GM21390 (cell line): ENCODE measurements at regions not wholly inside any gene's neighbourhood (a gene's known extent, or its start where the extent isn't known, plus 50 kb on each side); places are given as distances from the start of the nearest gene placed in this dataset.
"Not testable (repeated sequence)": the region's sequence is repeated elsewhere in the genome, so short reads cannot be mapped to it uniquely, and the experiment has no call there.

Source experiments
- ATAC-seq: cut with Tn5 transposase; IDR thresholded peaks from one replicate; pipeline ENCODE4 v1.9.1; 2021; ENCODE audit not compliant: unreplicated experiment

- ATAC-seq, result no peak
These were observed 1068.2 kb upstream of the ACVR2A start for GRCh38 chr2:146776596-146776995.

GRCh38 chr2:146771531-146771930 is 1073.3 kb upstream of the ACVR2A start:
- no peak for ATAC-seq

GRCh38 chr2:146764301-146764700 is 1080.5 kb upstream of the ACVR2A start:
- no peak for ATAC-seq

DNA sequence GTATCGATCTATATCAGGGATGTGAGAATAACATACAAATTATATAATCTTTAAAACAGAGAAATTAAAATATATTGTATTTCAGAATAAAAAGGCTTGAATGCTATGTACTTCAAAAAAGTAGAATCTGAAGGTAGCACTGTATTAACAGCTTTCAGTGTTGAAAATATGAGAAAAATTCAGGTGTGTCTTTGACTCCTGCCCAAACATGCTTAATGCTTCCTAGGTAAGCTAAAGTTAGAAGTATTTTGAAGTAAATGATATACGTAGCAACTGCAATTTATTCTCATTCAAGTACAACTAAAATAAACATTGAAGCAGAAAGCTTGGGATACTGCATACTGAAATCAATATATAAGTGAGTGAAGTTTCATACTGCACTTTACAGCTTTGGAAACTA is 1082.0 kb upstream of the ACVR2A start:
- no peak for ATAC-seq

DNA sequence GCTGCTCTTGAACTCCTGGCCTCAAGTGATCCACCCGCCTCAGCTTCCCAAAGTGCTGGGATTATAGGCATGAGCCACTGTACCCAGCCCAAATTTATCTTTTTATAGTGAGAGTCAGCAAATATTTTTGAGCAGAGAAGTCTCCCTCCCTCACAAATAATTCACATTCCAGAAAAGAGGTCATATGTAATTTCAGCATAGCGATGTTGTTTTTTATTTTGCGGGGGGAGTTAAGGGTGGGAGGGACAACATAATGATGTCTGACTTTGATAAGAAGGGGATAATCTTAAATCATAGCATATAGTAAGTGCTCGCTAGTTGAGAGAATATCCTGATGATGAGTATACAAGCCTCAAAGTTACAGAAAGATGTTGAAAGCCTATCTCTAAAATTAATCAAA is 1090.2 kb upstream of the ACVR2A start:
- ATAC-seq, result no peak

DNA sequence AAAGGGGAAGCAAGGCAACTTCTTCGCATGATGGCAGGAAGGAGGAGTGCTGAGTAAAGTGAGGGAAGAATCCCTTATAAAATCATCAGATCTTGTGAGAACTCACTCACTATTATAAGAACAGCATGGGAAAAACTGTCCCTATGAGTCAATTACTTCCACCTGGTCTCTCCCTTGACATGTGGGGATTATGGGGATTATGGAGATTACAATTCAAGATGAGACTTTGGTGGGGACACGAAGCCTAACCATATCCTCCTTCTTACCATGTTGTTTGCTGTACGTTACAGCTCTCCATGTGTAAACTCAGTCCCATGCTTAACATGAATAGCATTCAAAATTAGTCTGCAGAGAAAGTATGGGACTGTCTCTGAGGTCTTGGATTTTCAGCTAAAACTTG is 1096.8 kb upstream of the ACVR2A start:
- ATAC-seq, result no peak

DNA sequence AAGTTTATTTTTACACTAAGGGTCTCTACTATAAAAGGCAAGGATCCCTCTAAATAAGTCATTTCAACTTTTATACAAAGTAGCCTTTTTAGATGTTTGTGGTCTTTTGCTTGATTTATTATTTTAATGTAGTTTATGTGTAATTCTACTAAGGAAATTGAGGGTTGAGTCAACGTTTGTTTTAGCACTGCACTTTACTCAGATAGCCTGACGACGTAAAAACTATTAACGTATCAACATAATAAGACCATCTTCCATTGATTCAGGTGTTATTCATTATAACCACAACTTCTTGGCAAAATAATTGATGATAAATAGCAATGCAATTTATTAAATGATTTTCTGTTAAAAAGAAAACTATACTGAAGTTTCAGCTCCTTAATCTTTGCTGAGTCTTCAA is 1103.6 kb upstream of the ACVR2A start:
- ATAC-seq, result no peak

GRCh38 chr2:146734821-146735190 is 1110.0 kb upstream of the ACVR2A start:
- ATAC-seq, result no peak

GRCh38 chr2:146734042-146734820 is 1110.6 kb upstream of the ACVR2A start:
- ATAC-seq, result peak; percentile 80

DNA sequence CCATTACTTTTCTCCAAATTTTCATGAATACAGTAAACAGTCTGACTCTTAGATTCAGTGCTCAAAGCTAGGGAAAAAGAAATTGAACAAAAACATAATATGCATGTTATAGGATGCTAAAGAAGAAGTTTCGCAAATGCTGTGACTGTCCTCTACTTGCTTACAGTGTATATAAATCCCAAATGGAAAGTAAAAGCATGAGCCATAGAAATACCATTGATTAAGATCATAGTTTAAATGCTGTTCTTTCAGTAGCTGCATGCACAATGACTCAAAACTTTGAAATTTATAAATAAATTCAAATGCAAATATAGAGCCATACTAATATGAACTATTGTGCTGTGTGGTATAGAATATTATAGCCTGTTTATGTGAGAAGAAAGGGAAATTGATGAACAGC is 1113.9 kb upstream of the ACVR2A start:
- ATAC-seq, result no peak

GRCh38 chr2:146721486-146721885 is 1123.3 kb upstream of the ACVR2A start:
- ATAC-seq, result no peak

- no peak for ATAC-seq
These were observed 1124.7 kb upstream of the ACVR2A start for GRCh38 chr2:146720170-146720569.

GRCh38 chr2:146716591-146716990 is 1128.2 kb upstream of the ACVR2A start:
- no peak for ATAC-seq

DNA sequence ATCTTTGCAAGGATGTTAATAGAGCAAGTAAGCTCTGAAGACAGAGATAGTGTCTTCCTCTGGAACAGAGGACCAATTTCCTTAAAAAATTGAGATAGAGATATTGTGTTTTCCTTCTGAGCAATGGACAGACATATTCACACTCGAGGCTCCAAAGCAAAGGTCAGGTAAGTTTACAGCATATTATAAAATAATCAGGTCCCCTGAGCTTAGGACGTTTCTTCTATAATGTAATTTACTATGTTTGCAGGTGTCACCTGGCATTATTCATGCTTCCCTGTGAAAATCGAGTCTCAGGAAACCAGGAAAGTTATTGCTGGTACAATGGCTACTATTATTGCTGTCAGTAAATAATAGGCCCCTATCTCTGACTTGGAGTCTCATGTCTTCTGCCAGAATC is 1135.8 kb upstream of the ACVR2A start:
- no peak for ATAC-seq

GRCh38 chr2:146701183-146701582 is 1143.6 kb upstream of the ACVR2A start:
- no peak for ATAC-seq

DNA sequence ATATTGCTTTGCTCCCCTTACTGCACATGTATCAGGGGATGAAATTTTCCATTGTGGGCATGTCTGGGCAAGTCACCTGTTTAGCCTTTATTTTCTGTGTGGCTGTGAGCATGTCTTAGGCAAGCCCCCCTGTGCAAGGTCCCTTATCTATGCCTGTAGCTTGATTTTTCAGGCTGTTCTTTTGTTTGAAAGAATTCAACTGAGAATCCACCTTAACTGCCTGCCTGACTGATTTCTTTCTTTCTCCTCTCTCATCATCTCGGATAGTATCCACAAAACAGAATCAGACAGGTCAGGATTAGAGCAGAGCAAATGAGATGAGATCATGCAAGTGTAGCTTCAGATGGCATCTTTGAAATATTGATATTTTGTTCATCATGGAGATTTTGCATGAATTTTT is 1147.5 kb upstream of the ACVR2A start:
- ATAC-seq, result no peak

- not testable (repeated sequence) for ATAC-seq
These were observed 1148.0 kb upstream of the ACVR2A start for GRCh38 chr2:146696787-146697186.

GRCh38 chr2:146681991-146682390 is 1162.8 kb upstream of the ACVR2A start:
- no peak for ATAC-seq

DNA sequence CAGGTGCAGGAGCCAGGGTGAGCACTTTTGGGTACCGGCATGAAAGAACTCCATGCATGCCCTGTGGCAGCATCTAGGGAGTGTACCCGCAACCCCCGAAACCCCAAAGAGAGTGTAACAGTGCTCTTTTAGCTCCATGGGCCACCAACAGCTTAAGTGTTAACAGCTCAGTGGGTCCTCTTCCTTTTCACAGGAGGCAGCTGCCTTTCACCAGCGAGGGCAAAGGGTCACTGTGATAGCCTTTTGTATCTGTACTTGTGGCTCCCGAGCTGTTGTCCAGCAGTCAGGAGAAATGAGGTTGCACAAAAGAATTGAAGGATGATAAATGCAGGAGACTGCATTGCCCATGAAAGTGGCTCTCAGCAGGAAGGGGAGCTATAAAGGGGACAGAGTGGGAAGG is 1166.3 kb upstream of the ACVR2A start:
- no peak for ATAC-seq

DNA sequence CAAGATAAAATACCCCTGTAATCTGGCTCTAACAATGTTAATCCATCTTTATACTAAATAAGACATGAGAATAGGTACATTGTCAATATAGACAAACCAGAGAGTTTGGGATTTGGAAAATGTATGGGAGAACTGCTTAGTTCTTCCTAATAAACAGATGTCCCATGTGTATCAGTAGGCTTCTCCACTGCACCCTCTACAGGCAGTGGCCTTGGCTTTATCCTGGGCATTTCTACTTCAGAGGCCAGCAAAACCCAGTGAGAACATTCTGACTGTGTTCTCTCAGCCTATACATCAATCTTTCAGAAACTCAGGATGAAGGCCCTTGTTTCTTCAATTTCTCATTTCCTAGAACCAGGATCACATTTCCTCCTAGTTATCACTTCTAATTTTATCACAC is 1167.5 kb upstream of the ACVR2A start:
- no peak for ATAC-seq

DNA sequence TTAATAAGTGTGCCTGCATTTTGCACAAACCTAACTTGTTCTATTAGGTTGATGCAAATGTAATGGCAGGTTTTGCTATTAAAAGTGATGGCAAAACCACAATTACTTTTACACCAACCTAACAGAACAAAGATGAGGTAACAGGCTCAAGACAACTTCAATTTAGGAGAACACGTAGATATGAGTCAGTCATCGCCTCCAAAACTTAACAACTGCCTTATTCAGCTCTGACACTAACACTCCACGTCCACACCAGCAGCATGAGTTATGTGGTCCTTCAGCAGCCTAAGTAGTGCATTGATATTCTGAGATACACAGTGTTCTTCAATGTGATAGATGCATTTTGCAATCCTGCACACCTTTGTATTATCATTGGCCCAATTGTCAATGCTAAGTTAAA is 1175.1 kb upstream of the ACVR2A start:
- no peak for ATAC-seq

- no peak for ATAC-seq
These were observed 1178.5 kb upstream of the ACVR2A start for GRCh38 chr2:146666340-146666739.

- ATAC-seq, result no peak
These were observed 1179.0 kb upstream of the ACVR2A start for GRCh38 chr2:146665800-146666199.
